Retinal pigment epithelial cell (primary cell): ENCODE measurements at regions not wholly inside any gene's neighbourhood (a gene's known extent, or its start where the extent isn't known, plus 50 kb on each side); places are given as distances from the start of the nearest gene placed in this dataset.

Experiments
- DNase-seq: peaks from one replicate; pipeline ENCODE4 v3.0.0-alpha.2; 2010; ENCODE audit warnings: low read depth
- H3K4me3 ChIP-seq: 2 replicates; pipeline ENCODE4 v1.5.1; 2011; ENCODE audit warnings: mild to moderate bottlenecking, low read length, control low read depth, moderate library complexity
- CTCF ChIP-seq: conservative IDR thresholded peaks from 2 replicates; pipeline ENCODE4 v1.5.1; 2011; ENCODE audit warnings: low read depth, low read length, control low read depth, inconsistent platforms

DNA sequence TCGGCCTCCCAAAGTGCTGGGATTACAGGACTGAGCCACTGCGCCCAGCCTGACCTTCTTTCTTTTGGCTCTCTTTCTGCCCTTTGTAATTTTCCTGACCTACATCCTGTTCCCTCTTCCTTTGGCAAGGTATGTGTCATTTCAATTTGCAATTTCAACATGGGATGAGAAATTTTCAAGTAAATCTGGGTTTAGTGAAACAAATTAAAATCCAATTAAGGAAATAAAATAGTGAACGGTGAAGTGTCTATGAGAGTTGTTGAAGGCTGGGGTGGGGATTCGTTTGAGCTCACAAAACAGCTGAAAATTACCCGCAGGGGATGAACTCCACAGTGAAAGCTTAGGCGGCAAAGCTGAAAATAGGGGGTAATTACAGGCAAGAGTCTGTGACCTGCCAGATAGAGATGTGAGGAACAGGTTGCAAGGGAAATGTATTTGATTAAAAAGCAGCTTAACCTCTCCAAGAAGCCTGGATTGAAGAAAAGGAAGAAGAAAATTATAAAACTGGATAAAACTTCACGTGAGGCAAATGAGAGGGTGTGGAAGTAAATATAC, 277.7 kb downstream of the UTP18 start:
- no peak for DNase-seq
- no peak for TF ChIP-seq CTCF
- H3K4me3 ChIP-seq: no peak overlapping the region

GRCh38 chr17:51540151-51540550, 279.8 kb downstream of the UTP18 start:
- DNase-seq: no peak
- no peak for TF ChIP-seq CTCF
- H3K4me3 ChIP-seq: no peak overlapping the region

GRCh38 chr17:51541215-51541614, 280.9 kb downstream of the UTP18 start:
- TF ChIP-seq CTCF: no peak
- no peak overlapping the region for H3K4me3 ChIP-seq
- DNase-seq: no peak

- no peak for DNase-seq
- no peak for TF ChIP-seq CTCF
- no peak overlapping the region for H3K4me3 ChIP-seq
These were observed 285.8 kb downstream of the UTP18 start for GRCh38 chr17:51546114-51546513.

DNA sequence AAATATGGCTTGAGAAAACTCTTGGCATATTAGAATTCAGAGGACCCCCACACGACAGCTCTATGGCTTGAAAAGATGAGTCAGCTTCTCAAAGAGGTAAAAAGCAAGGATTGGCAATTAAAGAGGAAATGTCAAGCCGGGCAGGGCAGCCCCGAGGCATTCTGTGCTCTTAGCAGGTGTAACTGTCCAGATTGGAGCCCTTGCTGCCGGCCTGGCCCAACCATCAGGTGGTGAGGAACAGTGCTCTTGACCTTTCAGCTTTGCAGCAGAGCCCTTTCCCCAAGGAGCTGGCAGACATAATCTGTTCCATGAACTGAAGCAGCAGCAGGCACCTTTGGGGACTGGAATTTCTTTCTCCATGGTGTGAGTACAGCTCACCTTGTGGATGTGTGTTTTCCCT, 287.8 kb downstream of the UTP18 start:
- H3K4me3 ChIP-seq: no peak overlapping the region
- no peak for DNase-seq
- no peak for TF ChIP-seq CTCF

DNA sequence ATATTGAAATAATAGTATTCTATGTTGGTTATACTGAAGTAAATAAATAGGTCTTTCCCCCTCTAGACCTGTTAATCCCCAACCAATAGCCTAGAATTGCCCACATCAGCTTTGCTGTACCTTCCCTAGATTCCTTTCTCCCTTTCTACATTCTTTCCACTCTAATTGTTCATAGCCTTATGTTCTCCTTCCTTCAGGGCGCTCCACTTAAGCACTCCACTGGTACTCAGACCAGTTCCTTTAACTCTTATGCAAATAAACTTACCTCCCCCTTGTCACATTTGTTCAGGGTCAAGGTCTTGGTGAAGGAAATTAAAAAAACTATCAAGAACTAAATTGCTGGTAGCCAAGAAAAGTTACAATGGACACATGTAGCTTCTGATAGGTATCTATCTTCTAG, 294.8 kb downstream of the UTP18 start:
- TF ChIP-seq CTCF: no peak
- DNase-seq: no peak
- H3K4me3 ChIP-seq: no peak overlapping the region

- no peak overlapping the region for H3K4me3 ChIP-seq
- DNase-seq: no peak
- no peak for TF ChIP-seq CTCF
These were observed 299.4 kb downstream of the UTP18 start for GRCh38 chr17:51559778-51560177.
